ENCODE measurements at regions not wholly inside any gene's neighbourhood (a gene's known extent, or its start where the extent isn't known, plus 50 kb on each side); places are given as distances from the start of the nearest gene placed in this dataset.
"Not testable (repeated sequence)": the region's sequence is repeated elsewhere in the genome, so short reads cannot be mapped to it uniquely, and the experiment has no call there.

GRCh38 chr5:117131876-117132275 is 557.3 kb upstream of the SEMA6A start:
- intact Hi-C loops (cut with DNase I; ENCODE audit: low total_unique reads), result no loop called here
- DNase-seq, result no peak
- Histone ChIP-seq H3K9me3 (no peaks in the 10 kb centered on the region), H3K27ac (no peak overlapping the region), H3K4me3 (no peak overlapping the region), H3K4me1 (no peaks in the 10 kb centered on the region), H3K36me3 (no peaks in the 10 kb centered on the region), H3K27me3 (replicated peaks in 1 of 7) (no peaks in the 10 kb centered on the region)
- no peak for TF ChIP-seq POLR2AphosphoS5 (IDR thresholded peaks at IDR 0.05)
- no peak for TF ChIP-seq POLR2A (IDR thresholded peaks at IDR 0.05)
- no peak for TF ChIP-seq CTCF (IDR thresholded peaks at IDR 0.05 in 8 of 11, conservative IDR thresholded peaks at IDR 0.05 in 3 of 11)

DNA sequence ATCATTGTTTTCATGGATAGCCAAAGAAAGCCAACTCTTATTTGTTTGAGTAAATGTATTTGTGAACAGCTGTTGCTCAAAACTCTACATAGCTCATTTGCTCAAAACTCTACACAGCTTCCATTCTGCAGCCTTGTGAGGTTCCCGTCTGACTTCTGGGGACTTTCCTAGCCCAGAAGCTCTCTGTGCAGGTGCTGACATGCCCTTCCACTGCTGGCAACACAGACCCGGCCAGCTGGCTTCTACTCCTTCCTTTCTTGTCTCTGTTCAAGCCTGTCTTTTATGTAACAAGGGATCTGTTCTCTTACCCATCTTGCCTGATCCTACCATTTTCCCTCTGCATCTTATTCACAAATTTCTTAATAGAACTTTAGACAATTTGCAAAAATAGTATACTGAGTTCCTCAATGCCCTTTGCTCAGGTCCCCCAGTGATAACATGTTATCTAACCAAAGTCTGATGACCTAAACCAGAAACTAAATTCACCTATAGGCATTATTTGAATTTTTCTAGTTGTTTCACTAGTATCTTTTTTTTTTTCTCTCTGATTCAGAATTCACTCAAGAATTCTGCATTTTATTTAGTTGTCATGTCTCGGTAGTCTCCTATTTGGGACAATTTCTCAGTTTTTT is 556.5 kb upstream of the SEMA6A start:
- Histone ChIP-seq H3K9me3 (no peaks in the 10 kb centered on the region), H3K27me3 (replicated peaks in 1 of 7) (no peaks in the 10 kb centered on the region), H3K4me1 (no peaks in the 10 kb centered on the region), H3K36me3 (no peaks in the 10 kb centered on the region), H3K4me3 (no peak overlapping the region), H3K27ac (no peak overlapping the region)
- intact Hi-C loops (cut with DNase I; ENCODE audit: low total_unique reads), result no loop called here
- WGBS, 5 donors, result 57 to 78% (median 70%) methylated on average over 3 of the region's 3 CpGs
- no peak for TF ChIP-seq POLR2A (IDR thresholded peaks at IDR 0.05)
- TF ChIP-seq POLR2AphosphoS5 (IDR thresholded peaks at IDR 0.05), result no peak
- no peak for TF ChIP-seq CTCF (IDR thresholded peaks at IDR 0.05 in 8 of 11, conservative IDR thresholded peaks at IDR 0.05 in 3 of 11)
- DNase-seq, result no peak

DNA sequence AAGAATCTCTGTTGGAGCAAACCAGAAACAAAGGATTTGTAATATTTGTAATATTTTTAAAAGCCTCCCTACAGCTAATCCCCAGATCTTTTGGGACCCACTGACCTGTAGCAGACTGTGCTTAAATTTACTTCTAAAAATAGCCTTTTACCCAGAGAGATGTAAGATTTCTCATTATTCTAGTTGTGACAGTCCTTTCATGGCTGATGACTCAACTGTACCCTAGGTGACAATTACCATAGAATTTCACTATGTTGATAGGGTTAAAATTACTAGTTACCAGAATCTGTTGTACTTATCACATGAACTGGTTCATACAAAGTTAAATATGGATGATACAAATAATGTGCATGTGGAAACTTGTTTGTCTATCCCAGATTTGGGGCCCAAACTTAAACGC is 543.9 kb upstream of the SEMA6A start:
- H3K9me3 ChIP-seq, result peaks cover 0 to 20% (median 4%) of the 10 kb centered on the region in 8 donors
- H3K4me1 ChIP-seq, result no peaks in the 10 kb centered on the region
- 74 to 97% (median 88%) methylated on average over 1 of the region's 1 CpG for WGBS, 5 donors
- H3K4me3 ChIP-seq, result no peak overlapping the region
- TF ChIP-seq POLR2A (IDR thresholded peaks at IDR 0.05) (no peak), CTCF (IDR thresholded peaks at IDR 0.05 in 8 of 11, conservative IDR thresholded peaks at IDR 0.05 in 3 of 11) (no peak), POLR2AphosphoS5 (IDR thresholded peaks at IDR 0.05) (no peak)
- no peaks in the 10 kb centered on the region for H3K27me3 ChIP-seq (replicated peaks in 1 of 7)
- intact Hi-C loops (cut with DNase I; ENCODE audit: low total_unique reads), result no loop called here
- H3K36me3 ChIP-seq, result no peaks in the 10 kb centered on the region
- H3K27ac ChIP-seq, result no peak overlapping the region
- no peak for DNase-seq

GRCh38 chr5:117117314-117117713 is 542.7 kb upstream of the SEMA6A start:
- H3K4me3 ChIP-seq; H3K36me3 ChIP-seq; H3K27ac ChIP-seq; intact Hi-C loops (cut with DNase I; ENCODE audit: low total_unique reads); H3K27me3 ChIP-seq (replicated peaks in 1 of 7); H3K4me1 ChIP-seq: not testable (repeated sequence)
- H3K9me3 ChIP-seq, result peaks cover 0 to 26% (median 9%) of the 10 kb centered on the region in 8 donors
- peak; percentile 55 for DNase-seq
- 64 to 79% (median 72%) methylated on average over 3 to 6 of the region's 6 CpGs for WGBS, 5 donors

- no peaks in the 10 kb centered on the region for H3K36me3 ChIP-seq
- intact Hi-C loops (cut with DNase I; ENCODE audit: low total_unique reads), result no loop called here
- TF ChIP-seq CTCF (IDR thresholded peaks at IDR 0.05 in 8 of 11, conservative IDR thresholded peaks at IDR 0.05 in 3 of 11) (no peak), POLR2A (IDR thresholded peaks at IDR 0.05) (no peak), POLR2AphosphoS5 (IDR thresholded peaks at IDR 0.05) (no peak)
These were observed 535.9 kb upstream of the SEMA6A start for GRCh38 chr5:117110548-117110947.

More at GRCh38 chr5:117110548-117110947, 535.9 kb upstream of the SEMA6A start:
- no peak overlapping the region for H3K4me3 ChIP-seq
- H3K9me3 ChIP-seq, result peaks cover 0 to 13% (median 0%) of the 10 kb centered on the region in 8 donors
- DNase-seq, result no peak
- 85 to 91% (median 91%) methylated on average over 2 of the region's 2 CpGs for WGBS, 5 donors
- H3K27ac ChIP-seq, result no peak overlapping the region
- H3K27me3 ChIP-seq (replicated peaks in 1 of 7), result no peaks in the 10 kb centered on the region
- H3K4me1 ChIP-seq, result no peaks in the 10 kb centered on the region

All from spleen (tissue), 11 donors.